ENCODE measurements at regions not wholly inside any gene's neighbourhood (a gene's known extent, or its start where the extent isn't known, plus 50 kb on each side); places are given as distances from the start of the nearest gene placed in this dataset.

GRCh38 chr11:38446336-38446735, 1848.3 kb upstream of the RAG2 start:
- DNase-seq (ENCODE audit: low spot score, unreplicated experiment), result no peak
- Mint-ChIP-seq H3K27ac (no peak overlapping the region), H3K4me1 (ENCODE audit: low read depth) (no peaks in the 10 kb centered on the region), H3K27me3 (no peaks in the 10 kb centered on the region), H3K36me3 (ENCODE audit: insufficient read depth) (no peaks in the 10 kb centered on the region), H3K4me3 (ENCODE audit: low read depth) (no peak overlapping the region), H3K9me3 (ENCODE audit: low read depth) (no peaks in the 10 kb centered on the region)
- TF ChIP-seq CTCF (IDR thresholded peaks at IDR 0.05; ENCODE audit: unreplicated experiment), result no peak

- no peak overlapping the region for H3K27ac Mint-ChIP-seq
- H3K4me1 Mint-ChIP-seq (ENCODE audit: low read depth), result no peaks in the 10 kb centered on the region
Measured at GRCh38 chr11:38438091-38438490, 1840.1 kb upstream of the RAG2 start.

GRCh38 chr11:38425578-38425977, 1827.5 kb upstream of the RAG2 start:
- Mint-ChIP-seq H3K36me3 (ENCODE audit: insufficient read depth) (no peaks in the 10 kb centered on the region), H3K27ac (no peak overlapping the region), H3K4me1 (ENCODE audit: low read depth) (no peaks in the 10 kb centered on the region), H3K4me3 (ENCODE audit: low read depth) (no peak overlapping the region), H3K9me3 (ENCODE audit: low read depth) (no peaks in the 10 kb centered on the region), H3K27me3 (no peaks in the 10 kb centered on the region)
- DNase-seq (ENCODE audit: low spot score, unreplicated experiment), result no peak
- TF ChIP-seq CTCF (IDR thresholded peaks at IDR 0.05; ENCODE audit: unreplicated experiment), result no peak

More at GRCh38 chr11:38438091-38438490, 1840.1 kb upstream of the RAG2 start:
- Mint-ChIP-seq H3K9me3 (ENCODE audit: low read depth) (peaks cover 2% of the 10 kb centered on the region), H3K36me3 (ENCODE audit: insufficient read depth) (no peaks in the 10 kb centered on the region), H3K27me3 (no peaks in the 10 kb centered on the region), H3K4me3 (ENCODE audit: low read depth) (no peak overlapping the region)
- TF ChIP-seq CTCF (IDR thresholded peaks at IDR 0.05; ENCODE audit: unreplicated experiment), result no peak
- no peak for DNase-seq (ENCODE audit: low spot score, unreplicated experiment)

GRCh38 chr11:38423042-38423441, 1825.0 kb upstream of the RAG2 start:
- Mint-ChIP-seq H3K36me3 (ENCODE audit: insufficient read depth) (no peaks in the 10 kb centered on the region), H3K27ac (no peak overlapping the region), H3K4me3 (ENCODE audit: low read depth) (no peak overlapping the region), H3K27me3 (no peaks in the 10 kb centered on the region), H3K9me3 (ENCODE audit: low read depth) (no peaks in the 10 kb centered on the region), H3K4me1 (ENCODE audit: low read depth) (no peaks in the 10 kb centered on the region)
- TF ChIP-seq CTCF (IDR thresholded peaks at IDR 0.05; ENCODE audit: unreplicated experiment), result no peak
- no peak for DNase-seq (ENCODE audit: low spot score, unreplicated experiment)

- H3K27ac Mint-ChIP-seq, result no peak overlapping the region
- H3K4me3 Mint-ChIP-seq (ENCODE audit: low read depth), result no peak overlapping the region
- H3K36me3 Mint-ChIP-seq (ENCODE audit: insufficient read depth), result no peaks in the 10 kb centered on the region
- no peak for DNase-seq (ENCODE audit: low spot score, unreplicated experiment)
- peaks cover 18% of the 10 kb centered on the region for H3K9me3 Mint-ChIP-seq (ENCODE audit: low read depth)
- peaks cover 1% of the 10 kb centered on the region for H3K4me1 Mint-ChIP-seq (ENCODE audit: low read depth)
- TF ChIP-seq CTCF (IDR thresholded peaks at IDR 0.05; ENCODE audit: unreplicated experiment), result no peak
- H3K27me3 Mint-ChIP-seq, result no peaks in the 10 kb centered on the region
Measured at GRCh38 chr11:38416141-38416540, 1818.1 kb upstream of the RAG2 start.
